Astrocyte of the spinal cord (primary cell): ENCODE measurements at regions not wholly inside any gene's neighbourhood (a gene's known extent, or its start where the extent isn't known, plus 50 kb on each side); places are given as distances from the start of the nearest gene placed in this dataset.
"Not testable (repeated sequence)": the region's sequence is repeated elsewhere in the genome, so short reads cannot be mapped to it uniquely, and the experiment has no call there.

ENCODE experiments used
- DNase-seq: peaks from one replicate; pipeline ENCODE4 v3.0.0; 2011; ENCODE audit warnings: low read depth, low spot score
- H3K4me3 ChIP-seq: 2 replicates; pipeline ENCODE4 v1.5.1; 2011; ENCODE audit warnings: low read depth, mild to moderate bottlenecking, low read length, moderate library complexity
- CTCF ChIP-seq: IDR thresholded peaks from 2 replicates; pipeline ENCODE4 v1.5.1; 2012; ENCODE audit warnings: low read depth, mild to moderate bottlenecking, low read length, inconsistent platforms
- in situ Hi-C: cut with HindIII; loops from 2 replicates; pipeline ENCODE4 v1.10.0; 2017; ENCODE audit warnings: low sequenced_read_pairs

GRCh38 chr6:103505155-103505518 lies 1354.6 kb downstream of the HACE1 start:
- H3K4me3 ChIP-seq: no peak overlapping the region
- no peak for DNase-seq
- TF ChIP-seq CTCF: no peak
- in situ Hi-C loops: no loop called here

GRCh38 chr6:103504501-103505154 lies 1355.1 kb downstream of the HACE1 start:
- no peak for DNase-seq
- H3K4me3 ChIP-seq: no peak overlapping the region
- no peak for TF ChIP-seq CTCF
- in situ Hi-C loops: no loop called here

- in situ Hi-C loops, H3K4me3 ChIP-seq, DNase-seq: not testable (repeated sequence)
Measured at GRCh38 chr6:103496588-103496987, 1363.1 kb downstream of the HACE1 start.

- no peak for TF ChIP-seq CTCF
- no peak overlapping the region for H3K4me3 ChIP-seq
- in situ Hi-C loops: no loop called here
- no peak for DNase-seq
Measured at GRCh38 chr6:103456652-103457051, 1403.1 kb downstream of the HACE1 start.

- in situ Hi-C loops: no loop called here
- TF ChIP-seq CTCF: no peak
- DNase-seq: no peak
- no peak overlapping the region for H3K4me3 ChIP-seq
Measured at GRCh38 chr6:103455275-103455674, 1404.4 kb downstream of the HACE1 start.

GRCh38 chr6:103409475-103409874 lies 1450.2 kb downstream of the HACE1 start:
- no peak for TF ChIP-seq CTCF
- DNase-seq: no peak
- in situ Hi-C loops: no loop called here
- no peak overlapping the region for H3K4me3 ChIP-seq

- no peak overlapping the region for H3K4me3 ChIP-seq
- no peak for DNase-seq
- no peak for TF ChIP-seq CTCF
- in situ Hi-C loops: no loop called here
Measured at GRCh38 chr6:103405321-103405720, 1454.4 kb downstream of the HACE1 start.
